Activated T-cell treated with anti-CD3 and anti-CD28 coated beads, Interleukin-2, amount 50 U/mL, for 24 hours (primary cell): ENCODE measurements at regions not wholly inside any gene's neighbourhood (a gene's known extent, or its start where the extent isn't known, plus 50 kb on each side); places are given as distances from the start of the nearest gene placed in this dataset.
"Not testable (repeated sequence)": the region's sequence is repeated elsewhere in the genome, so short reads cannot be mapped to it uniquely, and the experiment has no call there.

ENCODE experiments used
- DNase-seq: peaks from one replicate; pipeline ENCODE4 v3.0.0-alpha.2; 2020
- H3K27ac Mint-ChIP-seq: 2 replicates; pipeline ENCODE4 v1.8.0; 2020; ENCODE audit warnings: mild to moderate bottlenecking, mixed read lengths
- H3K27me3 Mint-ChIP-seq: 2 replicates; pipeline ENCODE4 v1.8.0; 2020; ENCODE audit warnings: mixed read lengths
- H3K36me3 Mint-ChIP-seq: 2 replicates; pipeline ENCODE4 v1.8.0; 2020; ENCODE audit warnings: low read depth, mixed read lengths
- H3K4me1 Mint-ChIP-seq: 2 replicates; pipeline ENCODE4 v1.8.0; 2020; ENCODE audit warnings: low read depth, mixed read lengths
- H3K4me3 Mint-ChIP-seq: 2 replicates; pipeline ENCODE4 v1.8.0; 2020; ENCODE audit warnings: mild to moderate bottlenecking, moderate library complexity, mixed read lengths
- H3K9me3 Mint-ChIP-seq: 2 replicates; pipeline ENCODE4 v1.8.0; 2020; ENCODE audit warnings: mixed read lengths

DNA sequence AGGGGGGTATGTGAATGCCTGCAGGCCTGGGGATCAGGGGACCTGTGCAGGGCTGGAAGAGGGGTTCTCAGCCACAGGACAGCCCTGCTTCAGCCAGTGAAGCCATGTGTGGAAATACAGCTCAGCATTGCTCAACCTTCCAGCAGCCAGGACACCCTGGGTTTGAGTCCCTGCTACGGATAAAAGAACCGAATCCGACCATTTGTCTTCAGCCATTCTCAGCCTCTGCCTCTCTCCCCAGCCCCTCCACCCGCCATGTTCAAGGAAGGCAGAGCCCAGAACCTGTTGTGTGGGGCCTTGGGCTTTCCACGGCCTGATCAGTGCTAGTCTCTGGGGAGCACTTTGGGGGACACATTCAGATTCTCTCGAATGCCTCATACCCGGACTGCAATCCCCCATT is 337.5 kb downstream of the PREX1 start:
- not testable (repeated sequence) for H3K36me3 Mint-ChIP-seq, DNase-seq, H3K9me3 Mint-ChIP-seq, H3K4me3 Mint-ChIP-seq, H3K27ac Mint-ChIP-seq, H3K4me1 Mint-ChIP-seq
- peaks cover 33% of the 10 kb centered on the region for H3K27me3 Mint-ChIP-seq

DNA sequence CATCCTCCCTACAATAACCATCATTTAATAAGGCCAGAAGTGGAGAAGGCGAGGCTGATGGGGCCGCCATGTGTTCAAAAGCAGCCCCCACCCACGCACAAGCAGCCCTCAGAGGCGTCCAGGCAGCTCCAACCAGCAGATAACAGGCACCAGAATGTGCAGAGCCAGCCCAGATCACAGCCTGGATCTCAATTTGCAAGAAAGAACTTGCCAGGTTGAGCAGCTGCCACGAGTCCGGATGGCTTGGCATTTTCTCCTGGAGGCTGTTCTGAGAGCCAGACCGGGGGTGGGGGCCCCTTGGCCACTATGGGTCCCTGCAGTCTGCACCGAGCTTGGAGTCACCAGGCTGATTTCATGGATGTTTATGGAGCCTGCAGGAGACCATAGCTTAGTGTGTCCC is 338.1 kb downstream of the PREX1 start:
- H3K4me1 Mint-ChIP-seq, result no peaks in the 10 kb centered on the region
- no peak overlapping the region for H3K4me3 Mint-ChIP-seq
- no peaks in the 10 kb centered on the region for H3K9me3 Mint-ChIP-seq
- no peak overlapping the region for H3K27ac Mint-ChIP-seq
- H3K27me3 Mint-ChIP-seq, result peaks cover 40% of the 10 kb centered on the region
- no peaks in the 10 kb centered on the region for H3K36me3 Mint-ChIP-seq
- DNase-seq, result no peak

DNA sequence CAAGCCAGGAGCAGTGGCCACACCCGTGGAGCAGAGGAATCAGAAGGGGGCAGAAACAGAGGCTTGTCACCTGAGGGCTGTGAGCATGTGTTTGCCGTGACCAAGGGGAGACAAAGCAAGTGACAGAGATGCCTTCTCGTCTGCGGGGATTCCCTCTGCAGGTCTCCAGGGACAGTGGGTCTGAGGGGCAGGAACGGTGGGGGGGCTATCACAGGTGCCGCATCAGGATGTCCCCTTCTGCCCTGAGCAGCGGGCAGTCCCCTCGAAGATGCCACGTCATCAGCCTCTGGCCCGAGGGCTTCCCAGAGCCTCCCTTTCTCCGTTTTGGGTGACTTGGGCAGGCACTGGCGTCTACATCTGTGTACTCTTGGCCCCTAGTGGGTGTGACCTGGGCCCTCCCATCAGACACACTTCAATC is 338.7 kb downstream of the PREX1 start:
- no peaks in the 10 kb centered on the region for H3K4me1 Mint-ChIP-seq
- H3K27me3 Mint-ChIP-seq, result peaks cover 40% of the 10 kb centered on the region
- no peaks in the 10 kb centered on the region for H3K36me3 Mint-ChIP-seq
- H3K27ac Mint-ChIP-seq, result no peak overlapping the region
- no peaks in the 10 kb centered on the region for H3K9me3 Mint-ChIP-seq
- H3K4me3 Mint-ChIP-seq, result no peak overlapping the region
- no peak for DNase-seq

DNA sequence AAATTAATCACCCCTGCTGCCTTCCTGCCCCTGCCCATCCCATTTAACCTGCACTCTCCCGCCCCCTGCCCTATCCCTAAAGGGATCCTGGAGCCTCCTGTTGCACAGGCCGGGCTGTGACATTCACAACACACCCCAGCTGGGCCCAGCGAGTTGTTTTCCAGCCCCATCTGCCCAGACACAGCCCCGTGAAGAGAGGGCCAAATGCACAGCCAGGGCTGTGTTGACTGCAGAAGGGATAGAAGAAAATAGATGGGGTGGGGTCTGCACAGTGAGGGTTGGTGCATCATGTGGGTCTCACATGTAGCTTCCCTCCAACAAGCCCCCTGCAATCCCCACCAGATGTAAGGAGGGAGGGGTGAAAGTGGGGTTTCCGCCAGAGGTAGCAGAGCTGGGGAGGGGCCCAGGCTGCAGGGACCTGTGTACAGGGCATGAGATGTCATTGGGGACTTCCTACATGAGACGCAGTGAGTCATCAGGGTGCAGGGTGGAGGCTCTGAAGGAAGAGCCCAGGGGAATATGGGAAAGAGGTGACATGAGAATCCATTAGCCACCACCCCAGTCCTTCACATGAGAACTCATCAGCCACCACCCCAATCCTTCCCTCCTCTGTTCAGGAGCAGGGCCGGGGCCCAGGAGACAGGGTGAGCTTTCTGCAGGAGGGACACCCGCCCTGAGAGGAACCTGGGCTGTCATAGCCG is 339.3 kb downstream of the PREX1 start:
- H3K27ac Mint-ChIP-seq, H3K36me3 Mint-ChIP-seq, H3K9me3 Mint-ChIP-seq, DNase-seq, H3K4me1 Mint-ChIP-seq, H3K4me3 Mint-ChIP-seq: not testable (repeated sequence)
- peaks cover 40% of the 10 kb centered on the region for H3K27me3 Mint-ChIP-seq

DNA sequence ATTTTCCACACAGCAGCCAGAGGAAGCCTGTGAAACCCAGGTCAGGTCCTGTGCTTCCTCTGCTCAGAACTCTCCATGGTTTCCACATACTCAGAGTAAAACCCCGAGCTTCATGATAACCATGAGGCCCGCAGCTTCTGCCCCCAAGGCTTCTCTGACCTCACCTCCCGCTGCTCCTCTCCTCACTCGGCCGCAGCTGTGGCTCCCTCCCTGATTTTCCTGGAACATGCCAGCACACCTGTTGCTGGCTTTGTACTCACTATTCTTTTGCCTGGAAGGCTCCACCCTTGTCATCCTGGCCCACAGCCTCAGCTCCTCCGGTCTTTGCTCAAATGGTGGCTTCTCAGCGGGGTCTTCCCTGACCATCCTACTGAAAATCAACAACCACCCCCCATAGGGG is 341.7 kb downstream of the PREX1 start:
- Mint-ChIP-seq H3K9me3 (no peaks in the 10 kb centered on the region), H3K27me3 (peaks cover 38% of the 10 kb centered on the region), H3K4me1 (no peaks in the 10 kb centered on the region), H3K27ac (no peak overlapping the region), H3K36me3 (no peaks in the 10 kb centered on the region), H3K4me3 (no peak overlapping the region)
- no peak for DNase-seq

DNA sequence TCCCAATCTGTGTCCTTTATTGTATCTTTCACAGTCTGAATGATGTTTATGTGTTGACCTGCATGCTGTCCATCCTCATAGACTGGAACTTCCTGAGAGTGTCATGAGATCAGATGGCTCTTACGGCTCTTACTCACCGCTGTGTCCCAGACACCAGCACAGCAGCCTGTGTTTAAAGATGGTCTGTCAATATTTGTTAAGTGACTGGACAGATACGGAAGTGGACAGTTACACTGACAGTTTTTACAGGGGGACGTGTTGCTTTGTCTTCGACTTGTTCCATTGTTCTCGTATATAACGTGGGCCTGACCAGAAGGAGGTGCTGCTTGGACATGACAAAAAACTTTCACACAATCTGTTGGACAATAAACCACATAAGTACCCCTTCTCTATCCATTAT is 342.6 kb downstream of the PREX1 start:
- DNase-seq, H3K9me3 Mint-ChIP-seq, H3K4me1 Mint-ChIP-seq, H3K4me3 Mint-ChIP-seq, H3K27ac Mint-ChIP-seq, H3K36me3 Mint-ChIP-seq: not testable (repeated sequence)
- peaks cover 44% of the 10 kb centered on the region for H3K27me3 Mint-ChIP-seq

DNA sequence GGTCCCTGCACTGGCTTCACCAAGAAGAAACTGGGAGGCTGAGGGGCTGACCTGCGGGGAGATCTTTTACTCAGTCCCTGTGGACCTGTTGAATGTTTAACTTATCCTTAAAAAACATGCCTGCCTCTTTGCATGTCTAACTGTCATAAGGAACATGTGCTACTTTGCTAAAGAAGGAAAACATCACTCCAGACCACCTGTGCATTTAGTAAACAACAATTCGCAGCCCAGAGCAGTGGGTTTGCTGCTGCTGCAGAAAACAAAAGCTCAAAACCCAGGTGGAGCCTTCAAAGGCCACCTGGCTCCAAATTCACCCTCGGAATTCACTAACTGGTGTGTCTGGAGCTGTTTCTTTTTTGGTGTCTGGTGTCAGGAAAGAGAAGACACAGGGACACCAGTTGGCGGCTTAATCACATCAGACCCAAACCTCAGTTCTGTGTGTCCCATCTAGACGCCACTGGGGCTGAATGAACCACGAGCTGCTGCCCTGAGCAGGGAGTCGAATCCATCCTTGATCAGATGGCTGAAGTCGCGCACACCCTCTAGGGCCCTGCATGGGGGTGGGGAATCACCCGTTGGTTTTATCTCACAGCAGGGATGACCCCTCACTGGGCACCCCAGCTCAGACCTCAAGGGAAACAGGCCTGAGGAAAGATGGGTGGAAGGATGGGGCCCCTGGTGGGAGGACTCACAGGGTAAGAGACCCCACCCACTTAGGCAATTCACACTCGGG is 344.3 kb downstream of the PREX1 start:
- Mint-ChIP-seq H3K4me1 (no peaks in the 10 kb centered on the region), H3K9me3 (no peaks in the 10 kb centered on the region), H3K27me3 (peaks cover 47% of the 10 kb centered on the region), H3K4me3 (no peak overlapping the region), H3K36me3 (no peaks in the 10 kb centered on the region), H3K27ac (no peak overlapping the region)
- DNase-seq, result no peak

DNA sequence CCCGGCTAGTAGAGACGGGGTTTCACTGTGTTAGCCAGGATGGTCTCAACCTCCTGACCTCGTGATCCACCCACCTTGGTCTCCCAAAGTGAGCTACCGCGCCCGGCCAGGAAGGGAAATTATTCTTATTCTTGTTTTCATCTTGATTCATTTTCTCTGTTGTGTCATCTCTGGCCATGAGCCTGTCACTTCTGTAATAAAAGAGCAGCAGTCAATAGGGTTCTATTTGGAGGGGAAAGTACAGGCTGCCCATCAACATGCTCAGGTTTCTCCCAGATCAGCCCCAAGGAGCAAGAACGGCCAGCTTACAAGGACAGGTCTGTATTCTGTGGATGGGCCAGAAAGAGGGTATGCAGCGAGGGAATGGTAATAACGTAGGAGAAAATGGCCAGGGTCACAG is 345.0 kb downstream of the PREX1 start:
- Mint-ChIP-seq H3K4me1 (no peaks in the 10 kb centered on the region), H3K9me3 (no peaks in the 10 kb centered on the region), H3K4me3 (no peak overlapping the region), H3K27me3 (peaks cover 45% of the 10 kb centered on the region), H3K36me3 (no peaks in the 10 kb centered on the region), H3K27ac (no peak overlapping the region)
- no peak for DNase-seq

DNA sequence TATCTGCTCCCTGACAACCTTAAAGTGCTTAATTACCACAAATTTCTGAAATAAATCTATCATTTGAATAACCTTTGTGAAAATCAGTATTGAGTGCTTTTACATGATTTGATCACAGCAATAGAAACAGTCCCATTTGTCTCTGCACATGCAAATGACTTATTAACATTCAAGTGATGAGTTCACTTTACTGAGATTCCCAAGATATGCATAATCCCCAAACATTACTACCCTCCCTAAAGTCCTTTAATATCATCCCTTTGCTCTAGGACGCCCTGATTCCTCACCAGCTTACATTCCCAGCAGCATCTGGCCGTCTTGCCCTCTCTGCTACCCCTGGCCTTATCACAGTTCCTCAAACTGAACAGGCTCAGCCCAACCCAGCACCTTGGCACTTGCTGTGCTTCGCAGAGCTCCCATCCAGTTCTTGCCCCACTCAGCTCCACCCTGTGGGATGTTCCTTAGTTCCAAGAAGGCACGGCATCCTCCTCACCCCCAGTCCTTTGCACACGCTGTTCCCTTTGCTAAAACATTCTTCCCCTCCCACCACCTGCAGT is 347.5 kb downstream of the PREX1 start:
- no peak overlapping the region for H3K4me3 Mint-ChIP-seq
- no peak for DNase-seq
- no peaks in the 10 kb centered on the region for H3K9me3 Mint-ChIP-seq
- no peak overlapping the region for H3K27ac Mint-ChIP-seq
- no peaks in the 10 kb centered on the region for H3K4me1 Mint-ChIP-seq
- H3K36me3 Mint-ChIP-seq, result no peaks in the 10 kb centered on the region
- H3K27me3 Mint-ChIP-seq, result peaks cover 30% of the 10 kb centered on the region

DNA sequence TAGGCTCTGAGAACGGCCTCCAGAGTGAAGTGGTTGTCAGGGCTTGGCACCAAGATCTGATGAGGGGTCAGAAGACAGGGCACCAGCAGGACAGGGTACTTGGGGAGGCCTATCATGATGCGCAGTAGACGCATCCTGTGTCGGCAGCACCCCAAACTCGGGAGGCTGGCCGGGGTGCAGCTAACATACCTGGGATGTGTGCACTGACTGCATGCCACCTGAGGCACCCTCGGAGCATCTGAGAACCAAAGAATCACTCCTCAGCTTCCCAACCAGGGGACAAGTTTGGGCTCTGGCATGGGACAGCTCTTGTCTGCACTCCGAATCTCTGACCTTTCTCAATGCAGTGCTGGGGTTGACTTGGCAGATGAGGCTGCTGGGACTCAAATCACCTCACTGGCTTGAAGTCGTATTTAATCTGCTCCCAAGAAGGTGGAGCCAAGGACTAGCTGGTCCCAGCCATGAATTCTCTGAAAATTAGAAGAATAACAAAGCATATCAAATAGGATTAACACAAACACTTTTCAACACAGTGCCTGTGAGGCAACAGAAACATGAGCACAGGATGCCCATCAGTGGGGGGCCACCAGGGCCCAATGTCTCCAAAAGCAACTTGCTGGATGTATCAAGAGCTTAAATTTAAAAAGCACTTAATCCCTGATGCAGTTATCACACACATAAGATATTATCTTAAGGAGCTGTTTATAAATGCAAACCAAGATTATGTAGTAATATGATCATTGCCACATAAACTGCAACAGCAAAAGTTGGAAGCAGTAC is 348.8 kb downstream of the PREX1 start:
- no peak overlapping the region for H3K27ac Mint-ChIP-seq
- H3K9me3 Mint-ChIP-seq, result no peaks in the 10 kb centered on the region
- no peak overlapping the region for H3K4me3 Mint-ChIP-seq
- DNase-seq, result no peak
- no peaks in the 10 kb centered on the region for H3K4me1 Mint-ChIP-seq
- no peaks in the 10 kb centered on the region for H3K36me3 Mint-ChIP-seq
- peaks cover 23% of the 10 kb centered on the region for H3K27me3 Mint-ChIP-seq

DNA sequence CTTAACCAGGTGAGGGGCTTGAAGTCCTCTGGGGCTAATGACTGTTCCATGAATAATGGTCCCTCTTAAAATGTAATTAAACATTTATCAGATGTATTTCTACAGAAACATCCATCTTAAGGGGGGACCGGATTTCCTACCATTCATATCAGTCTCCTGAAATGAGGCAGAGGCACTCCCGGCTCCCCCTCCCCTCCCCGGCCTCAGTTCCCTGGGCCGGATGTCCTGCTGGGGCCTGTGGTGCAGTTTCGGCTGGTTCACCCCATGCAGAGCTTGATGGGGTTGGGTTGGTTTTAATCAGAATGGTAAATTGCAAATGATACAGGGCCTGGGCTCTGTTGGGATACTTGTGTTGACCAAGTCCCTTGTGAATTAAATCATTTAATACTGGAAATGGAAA is 349.4 kb downstream of the PREX1 start:
- H3K36me3 Mint-ChIP-seq, result no peaks in the 10 kb centered on the region
- DNase-seq, result no peak
- H3K4me3 Mint-ChIP-seq, result no peak overlapping the region
- H3K27ac Mint-ChIP-seq, result no peak overlapping the region
- peaks cover 23% of the 10 kb centered on the region for H3K27me3 Mint-ChIP-seq
- H3K9me3 Mint-ChIP-seq, result no peaks in the 10 kb centered on the region
- H3K4me1 Mint-ChIP-seq, result no peaks in the 10 kb centered on the region

DNA sequence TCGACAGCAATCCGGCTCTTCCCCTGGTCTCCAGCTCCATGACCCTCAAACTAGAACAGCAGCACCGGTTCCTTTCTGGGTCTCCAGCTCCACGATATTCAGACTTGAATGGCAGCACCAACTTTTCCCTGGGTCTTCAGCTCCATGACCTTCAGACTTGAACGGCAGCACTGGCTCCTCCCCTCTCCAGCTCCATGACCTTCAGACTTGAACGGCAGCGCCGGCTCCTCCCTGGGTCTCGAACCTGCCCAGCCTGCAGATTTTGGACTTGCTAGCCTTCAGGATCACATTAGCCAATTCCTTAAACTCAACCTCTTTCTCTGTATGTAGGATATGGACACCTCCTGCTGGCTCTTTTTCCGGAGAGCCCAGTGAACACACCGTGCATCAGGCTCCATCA is 350.9 kb downstream of the PREX1 start:
- Mint-ChIP-seq H3K36me3 (no peaks in the 10 kb centered on the region), H3K9me3 (no peaks in the 10 kb centered on the region), H3K4me3 (no peak overlapping the region), H3K27me3 (peaks cover 23% of the 10 kb centered on the region), H3K27ac (no peak overlapping the region), H3K4me1 (no peaks in the 10 kb centered on the region)
- no peak for DNase-seq

DNA sequence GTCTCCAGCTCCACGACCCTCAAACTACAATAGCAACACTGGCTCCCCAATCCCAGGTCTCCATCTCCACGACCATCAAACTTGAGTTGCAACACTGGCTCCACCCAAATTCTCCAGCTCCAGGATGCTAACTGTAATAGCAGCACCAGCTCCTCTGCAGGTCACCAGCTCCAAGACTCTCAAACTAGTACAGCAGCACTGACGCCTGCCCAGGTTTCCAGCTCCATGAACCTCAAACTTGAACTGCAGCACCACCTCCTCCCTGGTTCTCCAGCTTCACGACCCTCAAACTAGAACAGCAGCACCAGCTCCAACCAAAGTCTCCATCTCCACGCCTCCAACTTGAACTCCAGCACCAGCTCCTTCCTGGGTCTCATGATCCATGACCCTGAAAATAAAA is 353.8 kb downstream of the PREX1 start:
- Mint-ChIP-seq H3K36me3 (no peaks in the 10 kb centered on the region), H3K27ac (no peak overlapping the region), H3K4me1 (no peaks in the 10 kb centered on the region), H3K27me3 (peaks cover 2% of the 10 kb centered on the region), H3K9me3 (no peaks in the 10 kb centered on the region), H3K4me3 (no peak overlapping the region)
- no peak for DNase-seq

DNA sequence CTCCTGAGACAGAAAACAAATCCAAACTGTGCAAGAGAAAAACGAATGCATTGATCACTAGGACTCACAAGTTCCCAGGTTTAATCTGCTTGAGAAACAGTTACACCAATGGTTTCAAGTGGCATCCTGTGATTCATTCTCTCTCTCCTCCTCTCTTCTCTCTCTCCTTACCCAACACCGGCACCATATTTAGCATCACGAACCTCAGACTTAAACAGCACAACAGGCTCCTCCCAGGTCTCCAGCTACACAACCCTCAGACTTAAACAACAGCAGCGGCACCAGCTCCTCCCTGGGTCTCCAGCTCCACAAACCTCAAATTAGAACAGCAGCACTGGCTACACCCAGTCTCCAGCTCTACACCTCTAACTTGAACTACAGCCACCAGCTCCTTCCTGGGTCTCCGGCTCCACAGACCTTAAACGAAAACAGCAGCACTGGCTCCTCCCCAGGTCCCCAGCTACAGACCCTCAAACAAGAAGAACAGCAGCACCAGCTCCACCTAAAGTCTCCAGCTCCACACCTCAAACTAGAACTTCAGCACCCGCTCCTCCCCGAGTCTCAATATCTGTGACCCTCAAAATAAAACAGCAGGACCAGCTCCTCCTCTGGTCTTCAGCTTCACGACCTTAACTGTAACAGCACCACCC is 355.9 kb downstream of the PREX1 start:
- DNase-seq, result no peak
- no peak overlapping the region for H3K27ac Mint-ChIP-seq
- H3K27me3 Mint-ChIP-seq, result no peaks in the 10 kb centered on the region
- H3K9me3 Mint-ChIP-seq, result no peaks in the 10 kb centered on the region
- H3K4me1 Mint-ChIP-seq, result no peaks in the 10 kb centered on the region
- H3K4me3 Mint-ChIP-seq, result no peak overlapping the region
- H3K36me3 Mint-ChIP-seq, result no peaks in the 10 kb centered on the region
